ENCODE measurements at regions not wholly inside any gene's neighbourhood (a gene's known extent, or its start where the extent isn't known, plus 50 kb on each side); places are given as distances from the start of the nearest gene placed in this dataset.

GRCh38 chr2:20150110-20150706 is 74.7 kb downstream of the SDC1 start:
- no peak for DNase-seq (ENCODE audit: low spot score)

GRCh38 chr2:20149703-20150030 is 75.3 kb downstream of the SDC1 start:
- DNase-seq (ENCODE audit: low spot score), result no peak

- DNase-seq (ENCODE audit: low spot score), result peak; percentile 78
These were observed 75.8 kb downstream of the SDC1 start for GRCh38 chr2:20148923-20149702.

- no peak for DNase-seq (ENCODE audit: low spot score)
These were observed 76.5 kb downstream of the SDC1 start for GRCh38 chr2:20148426-20148922.

- DNase-seq (ENCODE audit: low spot score), result no peak
These were observed 77.6 kb downstream of the SDC1 start for GRCh38 chr2:20147351-20147750.

GRCh38 chr2:20146401-20146800 is 78.5 kb downstream of the SDC1 start:
- no peak for DNase-seq (ENCODE audit: low spot score)

- peak; percentile 42 for DNase-seq (ENCODE audit: low spot score)
These were observed 79.3 kb downstream of the SDC1 start for GRCh38 chr2:20145497-20146193.

GRCh38 chr2:20144861-20145260 is 80.1 kb downstream of the SDC1 start:
- DNase-seq (ENCODE audit: low spot score), result no peak

GRCh38 chr2:20144196-20144595 is 80.7 kb downstream of the SDC1 start:
- no peak for DNase-seq (ENCODE audit: low spot score)

- no peak for DNase-seq (ENCODE audit: low spot score)
These were observed 81.7 kb downstream of the SDC1 start for GRCh38 chr2:20143263-20143662.

GRCh38 chr2:20141806-20142205 is 83.1 kb downstream of the SDC1 start:
- DNase-seq (ENCODE audit: low spot score), result no peak

GRCh38 chr2:20141056-20141762 is 83.7 kb downstream of the SDC1 start:
- DNase-seq (ENCODE audit: low spot score), result peak; percentile 95

GRCh38 chr2:20140321-20141055 is 84.4 kb downstream of the SDC1 start:
- DNase-seq (ENCODE audit: low spot score), result no peak

GRCh38 chr2:20139407-20140172 is 85.3 kb downstream of the SDC1 start:
- no peak for DNase-seq (ENCODE audit: low spot score)

- DNase-seq (ENCODE audit: low spot score), result no peak
These were observed 86.2 kb downstream of the SDC1 start for GRCh38 chr2:20138696-20139095.

GRCh38 chr2:20137884-20138283 is 86.5 kb upstream of the LAPTM4A start:
- no peak for DNase-seq (ENCODE audit: low spot score)

GRCh38 chr2:20137131-20137571 is 85.7 kb upstream of the LAPTM4A start:
- DNase-seq (ENCODE audit: low spot score), result no peak

- no peak for DNase-seq (ENCODE audit: low spot score)
These were observed 84.7 kb upstream of the LAPTM4A start for GRCh38 chr2:20136149-20136548.

GRCh38 chr2:20135631-20136050 is 84.2 kb upstream of the LAPTM4A start:
- DNase-seq (ENCODE audit: low spot score), result peak; percentile 53

- DNase-seq (ENCODE audit: low spot score), result no peak
These were observed 81.6 kb upstream of the LAPTM4A start for GRCh38 chr2:20132990-20133535.

Measured in SW480 (cell line).